Epidermal melanocyte (primary cell): ENCODE measurements at regions not wholly inside any gene's neighbourhood (a gene's known extent, or its start where the extent isn't known, plus 50 kb on each side); places are given as distances from the start of the nearest gene placed in this dataset.
A peak's percentile ranks its signal among the peaks of the same experiment; 100 is the strongest.
"Not testable (repeated sequence)": the region's sequence is repeated elsewhere in the genome, so short reads cannot be mapped to it uniquely, and the experiment has no call there.

Source experiments
- DNase-seq: peaks from one replicate; pipeline ENCODE4 v3.0.0; 2011; ENCODE audit warnings: low spot score; ENCODE audit not compliant: insufficient read length

GRCh38 chr5:158209219-158209908, 350.4 kb upstream of the CLINT1 start:
- no peak for DNase-seq

- DNase-seq, result no peak
Observed at GRCh38 chr5:158207733-158208132, 348.8 kb upstream of the CLINT1 start.

GRCh38 chr5:158205992-158206391, 347.0 kb upstream of the CLINT1 start:
- DNase-seq, result no peak

GRCh38 chr5:158203261-158203660, 344.3 kb upstream of the CLINT1 start:
- no peak for DNase-seq

- no peak for DNase-seq
Observed at GRCh38 chr5:158202801-158203200, 343.9 kb upstream of the CLINT1 start.

- no peak for DNase-seq
Observed at GRCh38 chr5:158200619-158201018, 341.7 kb upstream of the CLINT1 start.

GRCh38 chr5:158198636-158199035, 339.7 kb upstream of the CLINT1 start:
- no peak for DNase-seq

- DNase-seq, result no peak
Observed at GRCh38 chr5:158195416-158196210, 336.7 kb upstream of the CLINT1 start.

- no peak for DNase-seq
Observed at GRCh38 chr5:158194561-158194976, 335.6 kb upstream of the CLINT1 start.

GRCh38 chr5:158193395-158193794, 334.4 kb upstream of the CLINT1 start:
- not testable (repeated sequence) for DNase-seq

- DNase-seq, result no peak
Observed at GRCh38 chr5:158180407-158180806, 321.5 kb upstream of the CLINT1 start.

GRCh38 chr5:158179271-158179670, 320.3 kb upstream of the CLINT1 start:
- no peak for DNase-seq

- DNase-seq, result no peak
Observed at GRCh38 chr5:158178535-158178934, 319.6 kb upstream of the CLINT1 start.

GRCh38 chr5:158177146-158177545, 318.2 kb upstream of the CLINT1 start:
- DNase-seq, result no peak

GRCh38 chr5:158175934-158176481, 317.1 kb upstream of the CLINT1 start:
- DNase-seq, result no peak

GRCh38 chr5:158174918-158175851, 316.2 kb upstream of the CLINT1 start:
- DNase-seq, result peak; percentile 82

- no peak for DNase-seq
Observed at GRCh38 chr5:158174026-158174425, 315.1 kb upstream of the CLINT1 start.

- DNase-seq, result no peak
Observed at GRCh38 chr5:158172005-158172404, 313.1 kb upstream of the CLINT1 start.

- no peak for DNase-seq
Observed at GRCh38 chr5:158170534-158170933, 311.6 kb upstream of the CLINT1 start.

GRCh38 chr5:158170060-158170459, 311.1 kb upstream of the CLINT1 start:
- no peak for DNase-seq

- DNase-seq, result no peak
Observed at GRCh38 chr5:158166424-158166823, 307.5 kb upstream of the CLINT1 start.
